Activated naive CD4-positive, alpha-beta T cell treated with Interleukin-2 at 50 U/mL for 16 hours (primary cell): ENCODE measurements at regions not wholly inside any gene's neighbourhood (a gene's known extent, or its start where the extent isn't known, plus 50 kb on each side); places are given as distances from the start of the nearest gene placed in this dataset.

Experiments
- DNase-seq: peaks from one replicate; pipeline ENCODE4 v3.0.0-alpha.2; 2020

DNA sequence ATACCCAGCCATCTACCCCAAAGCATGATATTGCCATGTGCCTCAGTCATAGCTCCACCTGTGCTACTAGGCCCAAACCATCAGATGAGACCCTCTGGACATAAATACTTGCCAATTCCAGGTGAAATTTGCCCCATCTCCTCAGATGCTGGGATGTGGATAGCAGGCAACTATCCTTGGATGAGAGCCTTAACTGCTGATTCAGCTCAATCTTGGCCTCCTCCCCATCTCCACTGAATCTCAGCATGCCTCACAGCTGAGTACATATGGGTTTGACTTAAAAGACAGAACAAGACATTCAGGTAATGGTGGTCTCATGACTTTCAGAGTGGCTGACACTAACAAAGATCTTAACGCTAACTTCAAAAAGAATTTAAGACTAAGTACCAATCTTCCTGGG lies 50.8 kb upstream of the KLHL13 start:
- no peak for DNase-seq

DNA sequence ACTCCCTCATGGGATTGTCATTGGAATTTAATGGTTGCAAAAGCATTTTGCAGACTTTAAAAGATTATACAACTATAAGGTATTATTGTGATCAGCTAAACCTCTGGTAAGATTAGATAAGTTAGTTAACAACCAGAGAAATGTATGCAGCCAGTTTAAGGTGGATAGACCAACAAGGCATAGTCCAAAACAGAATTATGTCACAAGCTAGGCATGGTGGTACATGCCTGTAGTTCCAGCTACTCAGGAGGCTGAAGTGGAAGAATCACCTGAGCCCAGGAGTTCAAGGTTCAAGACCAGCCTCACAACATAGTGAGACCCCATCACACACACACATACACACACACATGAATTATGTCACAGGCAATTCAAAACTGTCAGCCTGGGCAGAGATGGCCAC lies 54.7 kb upstream of the KLHL13 start:
- no peak for DNase-seq

DNA sequence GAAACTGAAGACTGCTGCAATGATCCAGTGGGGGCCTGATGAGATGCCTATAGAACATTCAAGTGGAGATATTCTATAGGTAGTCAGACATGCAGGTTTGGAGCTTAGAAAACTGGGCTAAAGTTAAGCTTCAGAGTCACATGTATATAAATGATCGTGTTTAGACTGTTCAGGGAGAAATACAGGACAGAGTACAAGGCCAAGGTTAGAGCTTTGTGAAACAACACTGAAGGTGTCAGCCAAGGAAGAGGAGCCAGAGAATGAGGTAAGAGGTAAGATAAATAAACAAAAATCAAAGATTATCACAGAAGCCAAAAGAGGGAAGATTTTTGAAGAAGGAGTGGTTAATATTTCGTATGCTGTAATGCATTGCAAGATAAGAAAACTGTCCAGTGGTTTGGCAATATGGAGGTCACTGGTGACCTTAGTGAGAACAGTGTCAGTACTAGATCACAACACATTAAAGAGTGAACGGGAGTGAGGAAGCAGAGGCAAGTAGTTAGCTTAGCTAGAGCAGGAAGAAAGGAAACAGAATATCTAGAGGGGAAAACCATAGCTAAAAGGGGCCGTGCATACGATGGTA lies 58.0 kb upstream of the KLHL13 start:
- no peak for DNase-seq

DNA sequence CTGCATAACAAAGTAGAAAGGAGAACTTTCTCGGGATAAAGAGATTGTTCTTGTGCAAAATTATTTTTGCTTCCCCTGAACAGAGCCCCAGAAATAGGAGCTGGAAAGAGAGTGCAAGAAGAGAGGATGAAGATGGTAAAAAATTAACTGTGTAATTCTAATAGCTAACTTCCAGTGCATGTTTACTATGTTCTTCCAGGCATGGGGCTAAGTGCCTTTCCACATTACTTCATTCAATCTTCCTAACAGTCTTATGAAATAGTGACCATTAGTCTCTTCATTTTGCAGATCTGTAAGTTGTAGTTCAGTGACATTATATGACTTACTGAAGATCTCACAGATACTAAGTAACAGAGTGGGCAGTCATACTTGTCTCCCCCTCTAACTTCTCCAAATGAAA lies 61.1 kb upstream of the KLHL13 start:
- DNase-seq = no peak

DNA sequence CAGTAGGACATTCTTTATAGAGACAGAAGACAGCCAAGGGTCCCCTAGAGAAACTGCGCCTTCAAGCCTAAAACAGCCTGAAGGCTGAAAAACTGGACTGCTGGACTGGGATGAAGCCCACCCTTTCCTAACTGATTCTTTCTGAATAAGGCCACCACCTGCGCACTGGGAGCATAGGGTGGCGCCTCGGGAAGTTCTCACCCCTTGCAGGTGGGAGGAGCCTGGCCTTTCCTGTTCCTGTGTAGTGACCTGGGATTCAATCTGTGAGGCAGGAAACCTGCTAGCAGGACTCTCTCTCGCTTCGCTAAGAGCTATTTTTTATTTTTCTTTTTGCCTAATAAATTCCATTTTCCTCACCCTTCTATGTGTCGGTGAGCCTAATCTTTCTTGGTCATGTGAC lies 61.8 kb upstream of the KLHL13 start:
- DNase-seq = no peak

DNA sequence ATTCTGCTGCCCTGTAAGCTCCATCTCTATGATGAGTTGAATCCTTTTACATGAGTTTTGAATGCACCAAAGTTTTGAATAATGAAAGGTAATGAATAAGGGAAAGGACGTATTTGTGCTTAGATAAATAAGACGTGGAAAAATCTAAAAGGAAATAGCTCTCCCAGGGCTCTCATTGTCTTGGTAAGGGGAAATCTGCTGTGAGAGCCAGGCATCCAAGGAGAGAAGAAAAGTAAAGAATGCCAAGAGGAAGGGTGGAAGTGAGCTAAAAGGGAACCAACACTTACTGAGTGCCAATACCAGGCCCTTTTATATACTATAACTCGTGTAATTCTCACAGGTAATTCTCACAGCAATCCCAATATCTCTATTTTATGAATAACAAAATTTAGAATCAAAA lies 62.6 kb upstream of the KLHL13 start:
- no peak for DNase-seq

DNA sequence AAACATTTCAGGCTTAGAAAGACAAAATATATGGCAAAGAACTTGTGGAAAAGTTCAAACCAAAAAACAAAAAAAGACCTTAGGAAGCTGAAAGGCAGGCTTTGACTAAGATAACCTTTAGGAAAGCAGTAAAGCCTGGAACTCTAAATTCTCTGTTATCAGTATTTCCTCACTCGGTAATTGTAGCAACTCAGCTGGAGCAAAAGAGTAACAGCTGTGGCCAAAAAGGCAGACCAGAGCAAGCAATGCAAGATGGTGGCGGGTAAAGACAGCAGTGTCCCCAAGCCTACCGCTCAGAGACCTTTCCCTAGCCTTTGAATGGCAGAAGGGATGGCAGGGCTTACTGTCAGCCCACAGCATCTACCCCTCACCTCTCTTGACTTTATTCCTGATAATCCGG lies 63.1 kb upstream of the KLHL13 start:
- no peak for DNase-seq

DNA sequence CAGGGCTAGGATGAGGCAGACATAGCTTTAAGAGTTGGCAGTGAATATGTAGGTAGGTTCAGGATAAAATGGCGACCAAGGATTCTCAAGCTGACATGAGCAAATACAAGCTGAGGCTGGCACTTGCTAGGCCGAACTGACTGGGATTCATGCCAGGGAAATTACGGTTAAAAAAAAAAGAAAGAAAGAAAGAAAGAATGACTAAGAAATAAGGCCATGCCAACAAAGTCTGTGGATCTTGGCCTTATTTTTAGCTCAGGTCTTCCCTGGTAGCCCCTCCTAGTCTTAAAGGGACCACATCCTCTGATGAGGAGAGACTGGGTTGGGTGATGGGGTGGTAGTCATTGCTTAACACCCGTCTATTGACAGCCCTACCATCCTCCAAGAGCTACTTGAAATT lies 64.4 kb upstream of the KLHL13 start:
- DNase-seq = no peak

DNA sequence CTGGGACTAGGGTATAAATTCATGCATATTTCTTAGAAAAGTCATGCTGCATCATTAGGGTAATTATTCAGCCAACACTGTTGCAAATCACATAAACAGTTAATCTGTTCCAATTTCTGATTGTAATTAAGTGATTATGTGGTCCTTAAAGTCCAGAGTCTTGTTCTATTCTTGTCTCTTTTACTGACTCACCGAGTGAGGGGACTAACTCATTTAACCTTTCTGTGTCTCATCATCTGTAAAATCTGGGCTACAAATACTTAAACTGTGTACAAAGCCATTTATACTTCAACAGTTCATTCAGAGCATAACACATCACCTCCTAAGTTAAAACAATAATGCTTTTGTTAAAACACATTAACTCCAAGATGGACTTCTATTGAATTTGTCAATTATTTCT lies 65.4 kb upstream of the KLHL13 start:
- DNase-seq = no peak

DNA sequence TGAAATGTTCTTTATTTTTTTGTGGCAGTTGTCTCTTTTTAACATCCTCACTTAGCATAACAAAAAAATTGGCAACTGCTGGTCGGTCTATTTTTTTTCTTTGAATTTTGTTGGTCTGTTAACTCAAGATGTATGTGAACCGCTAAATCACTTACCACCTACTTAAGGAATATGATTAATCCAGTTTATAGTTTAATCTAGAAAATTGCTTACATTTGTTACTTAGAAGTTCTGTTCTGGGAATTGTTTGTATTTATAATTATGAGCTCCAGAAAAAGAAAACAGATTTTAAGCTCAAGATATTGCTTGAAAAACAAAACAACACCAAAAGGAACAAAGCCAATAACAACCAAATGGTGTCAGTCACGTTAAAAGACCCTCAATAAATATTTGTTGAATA lies 66.1 kb upstream of the KLHL13 start:
- DNase-seq = no peak

DNA sequence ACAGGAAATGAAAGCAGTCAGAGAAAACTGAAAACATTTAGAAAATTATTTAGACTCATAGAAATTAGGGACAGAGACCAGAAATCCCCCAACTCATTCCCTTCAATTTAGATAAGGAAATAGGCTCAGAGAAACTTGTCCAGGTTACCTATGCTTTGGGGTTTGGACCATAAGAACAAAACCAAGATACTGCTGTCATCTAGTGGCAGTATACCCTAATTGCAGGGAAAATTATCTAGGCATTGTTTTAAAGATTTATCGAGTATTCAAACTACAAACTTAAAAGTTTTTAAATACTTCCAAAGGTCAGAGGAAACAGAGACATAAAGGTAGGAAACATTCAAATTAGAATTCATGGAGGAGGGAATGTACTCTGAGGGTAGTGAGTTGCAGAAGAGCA lies 67.0 kb upstream of the KLHL13 start:
- no peak for DNase-seq

DNA sequence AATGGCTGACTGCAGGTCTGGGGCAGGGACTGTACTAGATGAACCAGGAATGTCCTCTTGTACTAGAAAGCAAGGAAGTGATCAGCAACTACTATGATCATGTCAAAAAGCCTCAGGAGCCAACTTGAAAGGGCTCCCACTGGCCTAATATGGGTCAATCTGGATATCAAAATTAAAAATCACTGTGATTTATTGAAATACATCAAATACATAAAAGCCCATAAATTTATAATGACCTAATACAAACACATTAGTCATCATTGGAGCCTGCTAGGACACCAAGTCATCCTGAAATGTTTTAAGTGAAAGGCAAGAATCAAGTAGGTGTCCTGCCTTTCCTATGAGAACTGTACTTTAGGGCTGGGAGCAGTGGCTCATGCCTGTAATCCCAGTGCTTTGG lies 70.5 kb upstream of the KLHL13 start:
- no peak for DNase-seq

DNA sequence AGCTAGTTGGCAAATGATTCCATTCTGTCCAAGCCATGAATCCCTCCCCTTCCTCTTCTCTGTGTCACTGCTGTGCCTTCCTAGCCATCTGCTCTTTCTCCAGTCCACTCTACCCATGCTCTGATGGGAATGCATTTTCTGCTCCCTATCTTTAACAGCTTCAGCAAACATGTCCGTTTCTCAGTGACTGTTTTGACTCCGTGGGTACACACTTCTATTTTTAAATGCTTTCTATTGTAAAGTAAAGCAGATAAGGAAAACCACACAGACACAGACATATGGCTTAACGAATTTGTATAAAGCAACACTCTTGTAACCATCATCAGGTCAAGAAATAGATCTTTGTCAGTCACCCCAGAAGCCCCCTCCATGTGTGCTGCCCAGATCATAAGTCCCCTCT lies 72.4 kb upstream of the KLHL13 start:
- DNase-seq = no peak

DNA sequence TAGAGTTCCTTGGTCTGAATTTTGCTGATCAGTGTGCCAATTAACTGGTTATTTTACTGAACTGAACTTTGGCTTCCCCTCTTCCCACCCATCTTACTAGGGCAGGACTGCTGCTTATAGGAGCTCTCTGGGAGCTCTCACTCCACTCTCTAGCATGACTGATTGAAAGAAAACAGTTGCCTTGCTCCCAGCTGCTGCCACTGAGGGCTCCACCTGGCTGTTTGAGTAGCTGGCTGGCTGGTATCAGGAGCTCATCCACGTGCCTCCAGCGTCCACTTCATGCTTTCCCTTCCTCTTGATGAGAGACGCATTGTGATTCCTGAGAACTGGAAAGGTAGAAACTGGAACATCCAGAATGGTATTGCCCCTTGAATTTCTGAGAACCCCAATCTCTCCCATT lies 73.0 kb upstream of the KLHL13 start:
- no peak for DNase-seq

DNA sequence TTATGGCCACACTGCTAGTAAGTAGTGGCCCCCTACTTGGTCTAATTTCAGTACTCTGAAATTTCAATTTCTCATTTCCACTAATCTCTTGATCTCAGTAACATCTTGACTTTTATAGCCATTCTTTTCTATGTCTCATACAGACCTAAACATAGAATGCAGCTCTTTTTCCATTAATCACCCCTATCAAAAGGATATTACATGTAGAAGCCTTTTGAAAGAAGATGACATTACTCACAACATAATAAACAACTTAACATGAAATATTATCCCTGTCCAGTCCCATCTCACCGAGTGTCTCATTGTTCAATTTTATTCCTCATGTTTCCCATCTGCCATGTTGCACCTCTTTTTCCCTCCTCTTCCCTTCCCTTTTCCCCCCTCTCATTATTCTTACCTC lies 81.1 kb upstream of the KLHL13 start:
- DNase-seq = no peak

DNA sequence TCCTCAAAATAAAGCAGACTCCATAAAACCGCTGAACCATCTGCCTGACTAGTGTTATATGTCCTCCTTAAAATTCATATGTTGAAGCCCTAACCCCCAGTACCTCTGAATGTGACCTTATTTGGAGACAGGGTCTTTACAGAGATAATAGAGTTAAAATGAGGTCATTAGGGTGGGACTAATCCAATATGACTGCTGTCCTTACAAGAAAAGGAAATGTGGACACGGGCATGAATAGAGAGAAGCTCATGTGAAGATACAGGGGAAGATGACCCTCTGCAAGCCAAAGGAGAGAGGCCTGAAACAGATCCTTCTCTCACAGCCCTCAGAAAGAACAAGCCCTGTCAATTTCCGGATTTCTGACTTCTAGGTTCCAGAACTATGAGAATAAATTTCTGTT lies 82.0 kb upstream of the KLHL13 start:
- no peak for DNase-seq

DNA sequence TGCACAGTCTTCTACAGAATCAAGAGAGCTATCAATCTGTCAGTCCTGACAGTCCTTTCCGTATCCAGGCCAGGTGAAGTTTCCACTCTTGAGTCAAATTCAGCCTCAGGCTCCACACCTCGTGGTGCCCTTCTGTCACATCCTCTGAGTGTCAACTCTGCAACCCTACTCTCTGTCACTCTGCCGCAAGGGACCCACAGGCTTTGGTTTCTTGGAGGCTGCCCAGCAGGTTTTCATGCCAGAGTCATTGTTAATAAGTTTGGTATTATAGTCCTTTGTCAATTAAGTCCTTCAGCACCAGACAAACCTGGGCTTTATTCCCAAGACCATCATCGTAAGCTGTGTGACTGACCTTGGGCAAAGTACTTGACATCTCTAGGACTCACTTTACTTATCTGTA lies 83.4 kb upstream of the KLHL13 start:
- no peak for DNase-seq

DNA sequence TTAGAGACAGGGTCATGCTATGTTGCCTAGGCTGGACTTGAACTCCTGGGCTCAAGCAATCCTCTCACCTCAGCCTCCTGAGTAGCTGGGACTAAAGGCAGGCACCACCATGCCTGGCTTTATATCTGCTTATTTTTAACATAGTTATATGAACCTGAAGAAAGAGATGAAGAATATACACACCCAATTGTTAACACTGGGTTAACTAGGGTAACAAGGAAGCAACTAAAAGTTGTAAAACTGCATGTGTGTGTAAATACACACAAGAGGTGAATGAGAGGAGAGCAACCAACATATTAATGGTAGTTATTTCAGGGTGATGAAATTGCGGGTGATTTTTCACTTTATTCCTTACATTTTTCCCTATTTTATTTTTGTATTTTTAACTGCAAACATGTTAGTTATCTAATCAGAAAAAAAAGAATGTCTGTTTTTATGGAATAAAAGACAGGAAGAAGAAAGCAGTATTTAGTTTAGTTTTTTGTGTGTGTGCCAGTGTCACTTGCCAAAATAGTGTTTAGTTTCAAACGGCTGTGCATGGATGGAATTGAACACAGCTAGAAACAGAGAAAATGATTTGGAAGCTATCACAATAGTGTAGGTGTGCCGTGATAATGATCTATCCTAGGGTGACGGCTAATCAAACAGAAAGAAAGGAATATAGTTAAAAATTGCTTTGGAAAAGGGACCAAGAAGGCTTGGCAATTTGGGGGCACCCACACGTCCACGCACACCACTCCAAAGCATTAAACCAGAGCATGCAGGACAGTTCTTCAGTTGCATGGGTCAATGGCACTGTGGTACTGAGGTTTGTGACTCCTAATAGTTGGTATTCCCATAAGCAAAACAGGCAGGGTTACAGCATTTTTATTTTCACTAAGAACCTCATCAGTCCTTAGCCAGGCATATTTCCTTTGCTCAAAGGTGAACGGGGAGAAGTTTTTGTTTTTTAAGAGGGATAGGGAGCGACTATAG lies 89.1 kb upstream of the KLHL13 start:
- no peak for DNase-seq

DNA sequence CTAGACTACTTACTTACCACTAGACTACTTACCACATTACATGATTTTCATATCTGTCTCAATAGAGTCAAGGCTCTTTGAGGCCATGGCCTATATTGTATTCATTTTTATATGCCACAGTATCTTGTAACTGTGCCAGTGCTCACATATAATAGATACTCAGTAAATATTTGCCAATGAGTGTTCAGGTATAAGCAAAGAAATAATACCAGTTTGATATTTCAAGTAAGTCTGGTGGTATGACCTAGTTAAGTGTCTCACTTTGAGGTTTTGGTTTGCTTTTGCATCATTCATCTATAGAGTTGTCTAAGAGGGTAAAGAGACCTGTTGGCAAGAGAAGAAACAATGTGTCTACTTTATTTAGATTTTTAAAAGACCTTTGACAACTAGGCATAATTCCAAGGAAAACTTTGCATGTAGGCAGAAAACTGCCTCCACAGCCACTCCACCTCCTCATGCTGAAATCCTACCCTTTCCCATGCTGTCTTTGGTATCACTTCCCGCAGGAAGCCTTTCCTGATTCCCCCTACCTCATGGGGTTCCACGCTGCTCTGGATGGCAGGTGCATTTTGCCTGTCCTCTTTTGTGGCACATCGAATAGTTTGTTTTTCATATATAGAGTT lies 91.3 kb upstream of the KLHL13 start:
- no peak for DNase-seq

DNA sequence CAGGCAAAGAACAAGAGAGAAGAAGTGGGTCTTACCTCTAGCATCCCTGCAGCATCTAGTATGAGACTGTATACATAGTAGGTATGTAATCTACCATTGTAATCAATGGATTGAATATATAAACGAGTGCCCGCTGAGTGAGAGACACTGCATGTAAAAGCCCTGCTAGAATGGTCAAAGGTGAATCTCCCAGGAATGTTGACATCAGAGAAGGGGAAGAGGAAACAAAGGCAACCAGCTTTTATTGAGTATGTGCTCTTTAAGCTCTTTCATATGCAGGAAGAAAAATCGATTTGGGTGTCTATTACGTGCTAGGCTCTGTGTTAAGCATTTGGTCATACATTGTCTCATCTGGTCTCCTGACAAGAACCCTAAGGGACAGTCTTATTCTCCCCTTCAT lies 91.9 kb upstream of the KLHL13 start:
- DNase-seq = no peak

DNA sequence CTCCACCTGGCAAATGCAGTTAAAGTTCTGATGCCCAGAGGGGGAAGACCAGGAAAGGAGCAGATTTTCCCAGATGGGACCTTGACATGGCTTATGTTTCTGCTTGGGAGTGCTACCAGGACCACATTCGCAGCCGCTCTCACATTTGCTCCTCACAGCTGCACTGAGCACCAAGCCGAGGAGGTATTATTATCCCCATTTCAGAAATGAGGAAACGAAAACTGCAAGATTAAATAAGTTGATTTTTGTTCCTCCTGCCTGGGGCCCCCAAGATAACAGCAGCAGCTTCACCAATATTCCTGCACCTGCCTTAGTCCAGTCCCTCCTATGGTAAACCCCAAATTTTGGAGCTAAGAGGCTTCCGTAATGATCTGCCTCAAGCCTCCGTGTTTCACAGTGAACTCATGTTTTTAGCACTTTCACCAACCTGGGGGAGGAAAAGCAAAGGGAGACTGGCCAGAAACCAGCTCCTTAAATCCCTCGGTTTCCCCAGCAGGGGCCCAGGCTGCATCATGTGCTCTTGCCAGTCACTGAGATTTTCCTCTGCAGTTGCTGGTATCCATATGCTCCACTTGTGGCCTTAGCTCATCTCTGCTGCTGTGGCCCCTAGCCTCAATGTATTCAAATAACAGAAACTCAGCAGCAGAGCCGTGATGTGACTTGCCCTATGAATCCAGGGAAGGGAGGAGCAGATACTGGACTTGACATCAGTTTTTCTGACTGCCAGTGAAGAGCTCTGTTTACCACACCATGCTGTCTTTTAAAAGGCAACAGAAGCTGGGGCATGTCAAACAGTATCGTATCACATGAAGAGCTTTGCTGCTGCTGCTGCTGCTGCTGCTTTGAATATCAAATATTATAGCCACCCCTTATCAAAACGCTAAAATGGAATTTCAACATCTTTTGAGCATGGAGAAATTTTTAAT lies 95.5 kb upstream of the KLHL13 start:
- no peak for DNase-seq

DNA sequence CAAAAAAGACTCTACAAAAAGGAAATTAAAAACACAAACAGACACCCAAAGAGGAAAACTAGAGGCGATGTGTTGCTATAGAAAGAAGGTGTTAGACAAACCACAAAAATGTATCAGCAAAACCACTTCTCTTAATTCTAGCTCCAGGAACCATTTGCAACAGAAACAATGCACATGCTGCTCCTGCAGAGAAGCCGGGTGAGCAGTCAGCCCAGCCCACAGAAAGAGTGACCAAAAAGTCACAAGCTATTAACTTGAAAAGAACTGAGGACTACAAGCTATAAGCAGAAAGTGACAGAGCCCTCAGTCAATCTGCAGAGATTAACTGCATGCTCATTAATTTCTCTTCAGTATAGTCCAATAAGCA lies 96.2 kb upstream of the KLHL13 start:
- DNase-seq = no peak

DNA sequence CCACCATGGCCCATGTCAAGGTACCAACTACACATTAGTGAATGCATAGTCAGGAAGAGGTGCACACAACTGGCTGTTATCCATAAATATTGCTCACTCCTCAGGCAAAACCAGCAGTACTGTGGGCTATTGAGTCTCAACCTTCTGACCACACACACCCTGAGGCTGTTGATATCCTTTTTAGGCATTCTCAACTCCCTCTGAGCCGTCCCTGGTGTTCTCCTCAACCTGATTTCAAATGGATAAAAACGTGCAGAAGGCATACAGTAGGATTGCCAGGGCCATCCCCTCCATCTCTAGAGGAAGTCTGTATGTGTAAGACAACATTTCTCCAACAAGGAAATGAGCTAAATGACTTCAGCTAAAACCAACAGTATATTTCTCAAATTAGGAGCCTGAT lies 98.7 kb upstream of the KLHL13 start:
- no peak for DNase-seq
